Right lobe of liver (tissue), 4 donors: ENCODE measurements at regions not wholly inside any gene's neighbourhood (a gene's known extent, or its start where the extent isn't known, plus 50 kb on each side); places are given as distances from the start of the nearest gene placed in this dataset.

ENCODE experiments used
- CTCF ChIP-seq, 4 donors: fragments of 200-600 bp in 3 of 4; fragments of 450-650 bp in 1 of 4; IDR thresholded peaks; one replicate each; pipeline versions ENCODE4 v1.5.1 to v1.8.0; 2016 to 2022; ENCODE audit warnings: antibody characterized with exemption in 4 of 4, mild to moderate bottlenecking in 2 of 4
- POLR2A ChIP-seq: fragments of 450-650 bp; IDR thresholded peaks from one replicate; pipeline ENCODE4 v1.6.1; 2017; ENCODE audit warnings: antibody characterized with exemption, mild to moderate bottlenecking
- donor health status: DM: no; HTN: no; CAD: no.
- donor health status: DM: no; HTN: no; CAD: no.
- donor health status: DM: no; HTN: yes; CAD: no.

- TF ChIP-seq CTCF (IDR thresholded peaks at IDR 0.05), result no peak
- TF ChIP-seq POLR2A, result no peak
These were observed 320.6 kb upstream of the RORA start for GRCh38 chr15:61549727-61550126.
